ENCODE measurements at regions not wholly inside any gene's neighbourhood (a gene's known extent, or its start where the extent isn't known, plus 50 kb on each side); places are given as distances from the start of the nearest gene placed in this dataset.

DNA sequence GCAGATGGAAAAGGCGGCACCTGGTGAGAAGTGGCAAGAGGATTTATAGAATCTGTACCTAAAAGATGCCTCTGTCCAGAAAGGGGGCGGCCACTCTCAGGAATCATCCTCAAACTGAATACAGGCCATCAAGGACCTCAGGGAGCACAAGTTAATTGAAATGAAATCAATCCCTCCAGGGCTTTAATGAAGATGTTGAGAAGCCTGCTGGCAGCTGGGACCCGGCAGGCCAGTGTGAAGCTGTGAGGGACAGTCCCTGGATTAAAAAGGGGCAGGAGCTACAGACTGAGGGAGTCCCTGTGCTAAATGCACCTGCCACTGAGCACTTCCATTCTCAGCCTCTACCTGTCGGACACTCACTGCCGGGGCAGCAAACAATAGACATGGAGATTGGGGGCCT, 107.7 kb upstream of the GGTLC1 start:
- no peak for TF ChIP-seq POLR2AphosphoS5 (IDR thresholded peaks at IDR 0.05)
- TF ChIP-seq, protein P1, sequence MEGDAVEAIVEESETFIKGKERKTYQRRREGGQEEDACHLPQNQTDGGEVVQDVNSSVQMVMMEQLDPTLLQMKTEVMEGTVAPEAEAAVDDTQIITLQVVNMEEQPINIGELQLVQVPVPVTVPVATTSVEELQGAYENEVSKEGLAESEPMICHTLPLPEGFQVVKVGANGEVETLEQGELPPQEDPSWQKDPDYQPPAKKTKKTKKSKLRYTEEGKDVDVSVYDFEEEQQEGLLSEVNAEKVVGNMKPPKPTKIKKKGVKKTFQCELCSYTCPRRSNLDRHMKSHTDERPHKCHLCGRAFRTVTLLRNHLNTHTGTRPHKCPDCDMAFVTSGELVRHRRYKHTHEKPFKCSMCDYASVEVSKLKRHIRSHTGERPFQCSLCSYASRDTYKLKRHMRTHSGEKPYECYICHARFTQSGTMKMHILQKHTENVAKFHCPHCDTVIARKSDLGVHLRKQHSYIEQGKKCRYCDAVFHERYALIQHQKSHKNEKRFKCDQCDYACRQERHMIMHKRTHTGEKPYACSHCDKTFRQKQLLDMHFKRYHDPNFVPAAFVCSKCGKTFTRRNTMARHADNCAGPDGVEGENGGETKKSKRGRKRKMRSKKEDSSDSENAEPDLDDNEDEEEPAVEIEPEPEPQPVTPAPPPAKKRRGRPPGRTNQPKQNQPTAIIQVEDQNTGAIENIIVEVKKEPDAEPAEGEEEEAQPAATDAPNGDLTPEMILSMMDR (IDR thresholded peaks at IDR 0.05), result no peak
- no peak for TF ChIP-seq POLR2A (IDR thresholded peaks at IDR 0.05)
- TF ChIP-seq EP300 (IDR thresholded peaks at IDR 0.05), result no peak
- Histone ChIP-seq H3K36me3 (no peaks in the 10 kb centered on the region), H3K4me3 (no peak overlapping the region), H3K27ac (no peak overlapping the region), H3K27me3 (peaks cover 17% of the 10 kb centered on the region), H3K9me3 (no peaks in the 10 kb centered on the region), H3K4me1 (no peaks in the 10 kb centered on the region)
- WGBS, 2 donors (ENCODE audit: low coverage in 1 of 2), result 76 to 100% methylated on average over 1 to 2 of the region's 5 CpGs
- no peak for ATAC-seq

DNA sequence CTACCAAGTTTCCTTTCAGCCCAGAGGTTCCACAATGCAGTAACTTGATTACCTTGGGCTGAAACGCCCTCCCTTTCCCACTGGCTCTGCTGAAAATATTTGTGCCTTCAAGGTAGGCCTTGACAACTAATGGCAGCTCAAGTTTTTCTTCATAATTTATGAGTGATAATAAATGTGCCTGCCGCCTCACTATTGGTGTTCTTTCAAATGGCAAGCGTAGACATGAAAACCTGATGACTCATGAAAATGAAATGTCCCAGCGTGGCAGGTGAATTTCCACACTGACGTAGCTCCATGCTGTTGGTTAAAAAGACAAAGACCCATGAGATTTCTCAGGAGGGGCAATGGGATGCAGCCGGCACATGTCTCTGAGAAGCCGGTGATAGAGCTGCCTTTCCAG, 107.2 kb upstream of the GGTLC1 start:
- no peak for ATAC-seq
- H3K4me3 ChIP-seq, result no peak overlapping the region
- 82 to 87% methylated on average over 7 of the region's 7 CpGs for WGBS, 2 donors (ENCODE audit: low coverage in 1 of 2)

DNA sequence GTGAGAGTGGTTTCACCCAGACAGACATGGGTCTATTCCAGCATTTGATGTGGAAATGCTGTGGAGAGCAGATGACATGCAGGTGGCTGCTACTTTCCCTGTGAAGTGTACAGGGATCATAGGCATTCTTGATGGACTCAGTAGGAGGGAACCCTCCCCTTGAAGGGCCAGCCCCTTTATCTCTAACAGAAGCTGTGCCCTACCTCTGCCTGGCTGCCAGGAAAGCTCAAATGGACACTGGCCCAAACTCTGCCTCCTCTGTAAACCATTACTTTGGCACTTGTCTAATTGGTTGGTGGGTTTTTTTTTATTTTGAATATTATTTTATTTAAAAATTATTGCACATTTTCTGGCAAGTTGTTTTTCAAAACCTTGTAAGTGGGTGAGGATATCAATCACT, 106.7 kb upstream of the GGTLC1 start:
- H3K36me3 ChIP-seq, result no peaks in the 10 kb centered on the region
- no peak overlapping the region for H3K4me3 ChIP-seq
- no peaks in the 10 kb centered on the region for H3K4me1 ChIP-seq
- no peak overlapping the region for H3K27ac ChIP-seq
- TF ChIP-seq POLR2A (IDR thresholded peaks at IDR 0.05) (no peak), EP300 (IDR thresholded peaks at IDR 0.05) (no peak)
- TF ChIP-seq, protein P1 (IDR thresholded peaks at IDR 0.05), result no peak
- H3K9me3 ChIP-seq, result no peaks in the 10 kb centered on the region
- ATAC-seq, result no peak
- peaks cover 19% of the 10 kb centered on the region for H3K27me3 ChIP-seq

More for the DNA sequence above, 107.2 kb upstream of the GGTLC1 start:
- Histone ChIP-seq H3K27ac (no peak overlapping the region), H3K36me3 (no peaks in the 10 kb centered on the region), H3K9me3 (no peaks in the 10 kb centered on the region), H3K4me1 (no peaks in the 10 kb centered on the region), H3K27me3 (peaks cover 19% of the 10 kb centered on the region)
- TF ChIP-seq POLR2AphosphoS5 (IDR thresholded peaks at IDR 0.05) (no peak), POLR2A (IDR thresholded peaks at IDR 0.05) (no peak), EP300 (IDR thresholded peaks at IDR 0.05) (no peak)
- TF ChIP-seq, protein P1 (IDR thresholded peaks at IDR 0.05), result no peak

DNA sequence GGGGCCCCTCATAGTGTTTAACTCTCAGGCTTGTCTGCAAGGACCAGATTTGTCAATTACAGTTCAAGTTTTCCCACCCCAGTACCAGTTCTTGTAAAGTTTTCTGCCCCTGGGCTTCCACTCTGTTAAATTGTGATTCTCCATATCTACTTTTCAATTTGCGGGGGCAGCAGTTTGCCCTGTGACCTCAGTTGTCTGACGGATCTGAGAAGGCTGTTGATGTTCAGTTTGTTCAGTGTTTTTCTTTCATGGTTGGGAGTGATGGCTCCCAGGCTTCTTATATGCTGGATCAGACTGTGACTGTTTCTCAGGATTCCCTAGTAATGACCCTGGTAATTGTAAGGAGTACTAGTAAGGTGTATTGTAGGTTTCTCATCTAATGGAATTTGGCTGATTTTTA, 101.0 kb upstream of the GGTLC1 start:
- TF ChIP-seq POLR2AphosphoS5 (IDR thresholded peaks at IDR 0.05) (no peak), POLR2A (IDR thresholded peaks at IDR 0.05) (no peak), EP300 (IDR thresholded peaks at IDR 0.05) (no peak)
- TF ChIP-seq, protein P1 (IDR thresholded peaks at IDR 0.05), result no peak

DNA sequence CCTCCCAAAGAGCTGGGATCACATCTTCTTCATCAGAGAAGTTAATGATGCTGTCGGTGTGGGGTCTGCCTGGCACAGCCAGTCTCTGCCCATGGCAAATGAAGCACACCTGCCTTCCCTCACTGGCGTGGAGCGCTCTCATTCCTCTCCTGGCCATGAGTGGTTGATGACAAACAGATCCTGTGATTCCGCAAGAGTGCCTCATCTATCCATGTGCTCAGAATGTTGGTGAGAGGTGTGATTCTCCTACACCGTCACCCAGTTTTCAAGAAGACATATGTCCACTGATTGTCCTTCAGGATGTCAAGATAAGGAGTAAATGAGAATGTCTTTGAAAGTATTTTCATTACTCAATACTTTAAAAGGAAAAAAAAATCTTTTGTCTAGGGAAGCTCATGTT, 97.5 kb upstream of the GGTLC1 start:
- H3K36me3 ChIP-seq, result no peaks in the 10 kb centered on the region
- H3K27me3 ChIP-seq, result peaks cover 6% of the 10 kb centered on the region
- 79% methylated on average over 2 of the region's 5 CpGs; no CpG with 5 or more reads in 1 of the 2 donors for WGBS, 2 donors (ENCODE audit: low coverage in 1 of 2)
- no peaks in the 10 kb centered on the region for H3K9me3 ChIP-seq
- H3K4me3 ChIP-seq, result no peak overlapping the region
- no peak for ATAC-seq
- TF ChIP-seq POLR2A (IDR thresholded peaks at IDR 0.05) (no peak), EP300 (IDR thresholded peaks at IDR 0.05) (no peak), POLR2AphosphoS5 (IDR thresholded peaks at IDR 0.05) (no peak)
- TF ChIP-seq, protein P1 (IDR thresholded peaks at IDR 0.05), result no peak
- no peak overlapping the region for H3K27ac ChIP-seq
- no peaks in the 10 kb centered on the region for H3K4me1 ChIP-seq

More for the DNA sequence above, 101.0 kb upstream of the GGTLC1 start:
- no peaks in the 10 kb centered on the region for H3K4me1 ChIP-seq
- H3K9me3 ChIP-seq, result no peaks in the 10 kb centered on the region
- 15 to 66% methylated on average over 2 of the region's 2 CpGs for WGBS, 2 donors (ENCODE audit: low coverage in 1 of 2)
- no peak overlapping the region for H3K27ac ChIP-seq
- no peaks in the 10 kb centered on the region for H3K36me3 ChIP-seq
- peaks cover 12% of the 10 kb centered on the region for H3K27me3 ChIP-seq
- no peak for ATAC-seq
- H3K4me3 ChIP-seq, result no peak overlapping the region

Data from gastroesophageal sphincter (tissue), 4 donors.